GM04503 (cell line): ENCODE measurements at regions not wholly inside any gene's neighbourhood (a gene's known extent, or its start where the extent isn't known, plus 50 kb on each side); places are given as distances from the start of the nearest gene placed in this dataset.
"Not testable (repeated sequence)": the region's sequence is repeated elsewhere in the genome, so short reads cannot be mapped to it uniquely, and the experiment has no call there.

ENCODE experiments used
- DNase-seq: peaks from one replicate; pipeline ENCODE4 v3.0.0-alpha.2; 2012; ENCODE audit warnings: low read depth

DNA sequence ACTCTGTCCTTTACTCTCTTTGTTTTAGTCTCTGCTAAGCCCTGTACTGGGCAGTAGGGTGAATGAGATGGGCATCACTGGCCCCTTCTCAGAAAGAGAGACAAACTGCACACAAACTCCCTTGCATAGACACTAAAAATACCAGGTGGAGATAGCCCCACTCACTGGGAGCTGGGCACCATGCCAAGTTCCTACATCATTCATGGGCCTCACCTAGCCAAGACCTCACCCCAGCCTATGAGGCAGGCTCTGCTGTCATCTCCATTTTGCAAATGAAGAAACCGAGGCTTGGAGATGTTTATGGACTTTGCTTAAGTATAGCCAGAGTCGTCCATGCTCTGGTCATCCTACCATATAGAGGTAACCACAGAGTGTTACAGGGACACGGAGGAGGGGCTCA, 499.8 kb upstream of the CDH11 start:
- DNase-seq, result no peak

DNA sequence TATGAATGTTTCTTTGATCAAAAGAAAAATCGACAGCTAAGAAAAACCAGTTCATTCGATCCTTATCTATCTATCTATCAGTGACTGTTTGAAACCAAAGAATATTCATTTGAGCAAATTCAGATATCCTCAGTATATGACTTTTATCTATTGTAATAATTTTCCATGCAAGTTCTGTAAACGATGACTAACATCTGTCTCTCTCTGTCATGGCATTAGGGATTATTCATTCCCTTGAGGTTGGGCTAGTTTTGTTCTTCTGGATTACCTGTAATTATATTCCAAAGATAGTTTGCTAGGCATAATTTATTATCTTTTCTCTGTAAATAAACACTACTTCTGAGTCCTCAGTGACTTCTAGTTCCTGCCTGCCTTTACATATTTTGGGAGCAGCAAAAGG, 497.7 kb upstream of the CDH11 start:
- DNase-seq, result no peak

DNA sequence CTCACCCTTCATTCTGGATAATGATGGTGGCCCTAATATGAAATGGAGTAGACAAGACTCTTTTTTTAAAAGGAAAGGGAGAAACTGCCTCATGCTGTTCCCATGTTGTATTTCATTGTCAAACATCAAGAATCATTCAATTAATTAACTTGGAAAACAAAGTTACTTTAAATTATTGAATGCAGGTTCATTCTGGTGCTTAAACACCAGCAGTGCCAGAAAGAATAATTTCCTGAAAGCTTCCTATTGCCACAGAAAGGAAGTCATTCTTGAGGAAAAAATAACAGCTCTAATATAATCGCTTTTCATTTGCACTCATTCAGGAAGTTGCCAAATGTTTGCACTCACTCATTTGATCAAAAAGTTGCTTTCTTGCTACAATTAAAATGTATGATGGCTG, 497.1 kb upstream of the CDH11 start:
- no peak for DNase-seq

DNA sequence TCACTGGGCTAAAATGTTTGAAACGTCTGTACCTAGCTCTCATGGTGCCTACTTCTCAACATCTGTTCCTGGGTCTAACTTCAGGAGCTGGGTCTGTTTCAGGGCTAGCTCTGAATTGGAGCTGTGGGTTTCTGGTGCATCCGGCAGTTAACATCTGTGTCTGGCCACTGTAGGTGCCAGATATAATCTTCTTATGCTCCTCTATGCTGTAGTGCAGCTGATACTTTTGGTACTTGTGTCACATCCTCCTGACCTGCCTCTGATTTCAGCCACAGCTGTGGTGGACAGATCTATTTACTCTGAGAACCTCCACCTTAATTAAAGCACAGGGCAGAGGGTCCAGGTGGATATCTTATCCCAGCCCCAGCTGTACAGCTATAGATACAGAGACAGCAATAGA, 496.5 kb upstream of the CDH11 start:
- no peak for DNase-seq

DNA sequence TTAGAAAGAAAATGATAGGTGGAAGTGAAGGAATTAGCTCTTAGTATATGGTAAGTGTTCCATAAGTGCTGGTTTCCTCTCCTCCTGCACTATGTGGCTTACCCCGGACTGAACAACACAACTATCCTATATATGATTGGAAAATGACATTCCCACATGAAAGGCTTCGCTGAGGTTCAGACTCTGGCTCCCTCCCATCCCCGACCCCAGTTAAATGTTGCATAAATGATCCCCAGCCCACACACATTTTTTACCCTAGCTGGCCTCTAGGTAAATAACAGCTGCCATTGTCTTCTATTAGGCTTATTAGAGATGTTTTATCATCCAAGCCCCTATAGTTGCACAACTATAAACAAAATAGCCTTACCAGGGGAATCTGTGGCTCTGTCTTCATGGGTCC, 495.6 kb upstream of the CDH11 start:
- no peak for DNase-seq

DNA sequence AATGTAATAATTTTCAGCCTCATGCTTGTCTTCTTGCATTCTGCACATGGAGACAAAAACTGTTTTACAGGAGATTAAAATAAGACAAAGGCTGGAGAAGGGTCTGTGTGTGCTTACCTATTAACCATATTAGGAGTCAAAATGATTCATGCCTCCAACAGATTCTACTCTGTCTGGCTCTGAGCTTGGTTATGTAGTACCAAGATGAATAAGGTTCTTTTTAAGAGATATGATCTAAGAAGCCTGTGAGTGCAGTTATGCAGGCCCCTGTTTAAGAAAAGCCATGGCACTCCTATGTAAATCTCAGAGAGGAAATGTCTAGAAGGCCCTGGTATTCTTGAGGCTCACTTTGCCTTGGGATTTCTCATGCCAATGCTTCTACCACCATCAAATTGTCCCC, 486.6 kb upstream of the CDH11 start:
- no peak for DNase-seq

DNA sequence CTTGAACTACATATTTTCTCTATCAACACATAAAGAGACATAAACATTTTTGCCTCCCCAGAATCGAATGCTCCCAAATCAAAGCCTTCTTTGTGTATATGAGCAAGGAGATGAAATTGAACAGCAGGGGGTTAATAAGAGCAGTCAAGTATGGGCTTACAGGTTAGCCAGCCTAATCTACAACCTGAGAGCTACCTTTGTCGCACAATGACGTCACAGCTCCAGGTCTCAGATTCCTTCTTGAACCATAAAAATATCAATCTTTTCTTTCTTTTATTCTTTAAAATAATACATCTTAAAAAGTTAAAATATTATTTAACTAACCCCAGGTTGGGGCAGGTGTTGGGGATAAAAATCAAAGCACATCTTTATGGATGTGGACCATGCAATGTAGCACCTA, 482.9 kb upstream of the CDH11 start:
- no peak for DNase-seq

DNA sequence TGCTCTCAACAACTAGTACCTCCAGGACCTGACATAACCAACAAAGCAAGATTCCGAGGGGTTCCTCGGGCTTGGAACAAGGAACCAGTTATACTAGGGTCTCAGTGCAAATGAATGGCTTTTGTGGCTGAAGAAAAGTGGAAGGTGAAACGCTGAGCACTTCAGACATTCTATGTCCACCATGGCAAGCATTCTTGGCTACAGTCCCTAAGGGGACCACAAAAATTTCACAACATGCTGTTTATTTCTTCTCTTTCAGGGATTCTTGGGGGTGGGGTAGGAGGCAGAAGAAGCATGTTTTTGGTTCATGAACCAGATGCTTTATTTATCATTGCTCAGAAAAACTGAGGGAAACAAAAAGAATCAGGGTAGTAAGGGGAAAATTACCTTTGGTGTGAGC, 479.9 kb upstream of the CDH11 start:
- peak; percentile 25 for DNase-seq

DNA sequence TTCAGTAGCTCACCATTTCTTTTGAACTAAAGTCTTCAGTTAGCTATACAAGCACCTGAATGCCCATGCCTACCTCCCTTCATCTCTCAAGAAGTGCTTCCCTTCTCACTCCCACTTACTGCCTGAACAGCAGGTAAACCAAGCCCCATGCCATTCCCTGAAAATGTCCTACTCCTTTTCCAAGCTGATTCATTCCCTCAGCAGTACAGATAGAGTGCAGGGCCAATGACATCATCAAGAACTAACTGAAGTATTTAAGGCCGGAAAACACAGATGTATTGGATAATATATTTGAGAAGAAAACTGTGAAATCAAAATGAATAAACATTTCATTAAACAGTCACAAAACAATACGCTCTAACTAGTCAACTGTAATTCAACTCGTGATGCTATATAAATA, 478.8 kb upstream of the CDH11 start:
- DNase-seq, result peak; percentile 4

DNA sequence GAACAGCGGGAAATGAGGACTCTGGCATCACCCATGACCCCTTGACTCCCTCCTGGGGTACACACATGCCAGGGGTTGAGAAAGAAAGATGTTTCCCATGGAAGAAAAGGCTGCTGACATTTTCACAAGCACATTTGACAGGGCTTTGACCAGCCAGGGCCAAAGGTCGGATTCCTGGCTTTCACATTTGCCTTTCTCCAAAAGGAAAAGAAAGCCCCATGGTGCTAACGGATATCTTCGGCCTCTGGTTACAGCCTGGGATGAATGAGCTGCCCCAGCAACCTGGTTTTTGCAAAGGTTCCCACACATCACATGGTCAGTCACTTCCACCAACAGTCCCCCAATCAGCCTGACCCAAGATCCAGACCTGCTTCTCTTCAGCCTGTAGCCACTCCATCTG, 478.2 kb upstream of the CDH11 start:
- no peak for DNase-seq

DNA sequence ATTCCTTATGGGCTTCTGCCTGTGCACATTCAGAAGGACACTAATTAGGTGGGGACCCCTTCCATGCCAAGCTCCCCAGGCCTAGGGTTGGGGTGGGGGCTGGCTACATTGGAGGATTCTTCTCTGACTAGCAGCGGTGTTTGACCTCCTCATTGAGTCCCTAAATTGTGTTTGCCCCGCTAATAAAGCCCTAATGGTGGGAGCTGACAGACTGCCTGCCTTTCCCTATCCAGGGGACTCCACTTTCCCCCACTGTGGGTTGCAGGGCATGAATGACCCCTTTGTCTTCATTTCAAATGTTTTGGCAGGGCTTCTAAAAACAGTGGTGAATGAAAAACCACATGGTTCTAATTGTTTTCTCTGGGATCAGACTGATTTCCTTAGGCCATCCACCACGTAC, 476.8 kb upstream of the CDH11 start:
- no peak for DNase-seq

DNA sequence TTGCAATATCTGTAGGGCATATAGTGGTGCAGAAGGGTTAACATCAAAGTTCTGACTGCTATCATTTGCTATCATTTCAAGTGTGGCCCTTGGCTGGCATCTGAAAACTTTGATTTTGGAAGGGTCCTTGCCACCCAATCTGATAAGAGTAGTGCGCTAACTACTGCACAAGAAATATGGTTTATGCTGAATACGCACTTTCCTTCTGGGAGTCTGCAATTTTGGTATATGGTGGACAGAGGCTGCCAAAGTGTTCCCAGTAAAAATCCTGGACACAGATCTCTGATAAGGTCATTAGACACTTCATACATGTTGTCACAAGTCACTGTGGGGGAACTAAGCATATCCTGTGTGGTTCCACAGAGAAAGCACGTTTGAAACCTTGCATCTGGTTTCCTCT, 461.6 kb upstream of the CDH11 start:
- no peak for DNase-seq

DNA sequence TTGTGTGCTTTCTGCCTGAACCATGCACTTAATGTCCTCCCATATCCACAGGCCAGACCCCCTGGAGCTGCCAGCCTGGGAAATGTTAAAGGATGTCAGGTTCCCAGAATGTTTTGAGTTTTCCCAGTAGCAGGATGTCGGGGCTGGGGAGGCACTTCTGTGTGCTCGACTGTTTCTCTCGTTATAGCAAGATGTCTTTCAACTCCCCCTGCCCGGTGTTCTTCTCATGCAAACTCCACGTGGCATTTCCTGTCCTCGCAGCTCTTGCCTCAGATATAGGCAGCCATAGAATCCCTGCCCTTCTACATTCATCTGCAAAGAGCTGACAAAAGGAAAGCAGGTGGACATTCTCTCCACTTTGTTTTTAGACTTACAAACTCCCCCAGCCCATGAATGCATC, 457.2 kb upstream of the CDH11 start:
- DNase-seq, result no peak

DNA sequence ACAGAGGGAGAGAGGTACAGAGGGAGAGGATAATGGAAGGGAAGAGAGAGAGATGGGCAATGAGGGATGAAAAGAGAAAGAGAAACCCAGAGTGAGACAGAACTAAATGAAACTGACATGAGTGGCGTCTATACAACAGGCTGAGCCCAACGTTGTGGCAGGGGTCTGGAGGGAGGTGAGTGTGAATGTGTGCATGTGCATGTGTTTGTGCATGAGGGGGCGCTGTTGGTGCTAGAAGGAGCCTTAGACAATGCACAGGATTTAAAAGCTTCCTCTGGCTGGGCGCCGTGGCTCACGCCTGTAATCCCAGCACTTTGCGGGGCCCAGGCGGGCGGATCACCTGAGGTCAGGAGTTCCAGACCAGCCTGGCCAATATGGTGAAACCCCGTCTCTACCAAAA, 454.8 kb upstream of the CDH11 start:
- DNase-seq, result no peak

DNA sequence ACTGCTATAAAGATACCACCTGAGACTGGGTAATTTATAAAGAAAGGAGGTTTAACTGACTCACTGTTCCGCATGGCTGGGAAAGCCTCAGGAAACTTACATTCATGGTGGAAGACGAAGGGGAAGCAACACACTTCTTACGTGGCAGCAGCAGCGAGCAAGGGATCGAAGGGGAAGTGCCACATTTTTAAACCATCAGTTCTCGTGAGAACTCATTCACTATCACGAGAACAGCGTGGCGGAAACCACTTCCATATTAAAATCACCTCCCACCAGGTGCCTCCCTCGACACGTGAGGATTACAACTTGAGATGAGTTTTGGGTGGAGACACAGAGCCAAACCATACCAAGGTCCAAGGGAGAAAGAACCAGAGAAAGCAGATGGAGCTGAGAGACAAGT, 454.3 kb upstream of the CDH11 start:
- DNase-seq, result no peak

DNA sequence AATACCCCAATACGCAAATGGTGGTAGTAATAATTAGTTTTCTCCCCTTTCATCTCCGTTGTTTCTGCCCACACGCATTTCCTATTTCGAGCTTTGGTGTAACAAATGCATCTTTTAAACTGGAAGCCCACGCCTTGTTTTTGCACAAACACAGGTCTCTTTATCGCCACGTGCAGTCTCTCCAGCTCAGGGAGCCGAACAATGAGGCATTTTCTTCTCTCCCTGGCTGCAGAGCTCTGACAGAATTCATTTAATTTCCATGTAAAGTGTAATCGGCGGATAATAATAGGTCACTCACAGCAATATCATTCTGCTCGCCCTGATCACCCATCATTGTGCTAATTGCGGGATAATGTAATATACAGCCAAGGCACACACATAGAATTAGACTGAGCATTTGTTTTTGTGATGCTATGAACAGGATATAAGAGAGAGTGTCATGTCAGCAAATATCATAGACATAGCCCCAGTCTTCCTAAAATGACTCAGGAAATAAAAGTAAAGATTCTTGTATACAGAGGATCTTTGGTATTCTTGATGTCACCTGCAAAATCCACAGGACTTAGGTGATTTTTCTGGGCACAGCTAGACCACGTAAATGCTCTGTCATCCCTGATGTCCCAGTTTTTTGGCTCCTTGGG, 452.6 kb upstream of the CDH11 start:
- no peak for DNase-seq

DNA sequence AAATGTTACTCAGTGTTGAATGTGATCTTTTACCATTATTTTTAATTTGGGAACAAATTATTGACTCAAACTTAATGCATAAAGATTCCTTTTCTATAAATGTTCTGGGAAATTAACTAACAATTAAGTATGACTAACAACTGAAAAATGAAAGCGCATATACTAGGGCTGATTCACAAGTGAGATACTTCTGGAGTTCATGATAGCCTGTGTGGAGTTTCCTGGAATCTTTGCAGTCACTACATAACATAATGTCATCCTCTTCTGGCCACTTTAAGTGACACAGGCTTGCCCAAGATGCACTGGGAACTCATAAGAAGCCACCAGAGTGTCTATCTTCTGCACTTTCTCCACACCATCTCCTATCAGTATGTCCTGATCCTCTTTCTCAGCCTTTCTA, 450.3 kb upstream of the CDH11 start:
- DNase-seq, result peak; percentile 70

DNA sequence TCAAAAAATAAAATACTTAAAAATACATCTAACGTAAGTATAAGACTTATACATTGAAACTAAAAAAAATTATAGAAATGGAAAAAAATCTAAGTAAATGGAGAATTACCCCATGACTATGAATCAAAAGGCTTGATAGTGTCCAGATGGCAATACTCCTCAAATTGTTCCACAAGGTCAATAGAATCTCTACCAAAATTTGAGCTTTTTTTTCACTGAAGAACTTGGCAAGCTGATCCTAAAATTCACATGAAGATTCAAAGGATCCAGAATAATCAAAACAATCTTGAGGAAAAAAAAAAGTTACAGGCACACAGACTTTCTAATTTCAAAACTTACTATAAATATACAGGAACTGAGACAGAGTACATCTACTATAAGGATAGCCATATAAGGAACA, 448.4 kb upstream of the CDH11 start:
- no peak for DNase-seq

DNA sequence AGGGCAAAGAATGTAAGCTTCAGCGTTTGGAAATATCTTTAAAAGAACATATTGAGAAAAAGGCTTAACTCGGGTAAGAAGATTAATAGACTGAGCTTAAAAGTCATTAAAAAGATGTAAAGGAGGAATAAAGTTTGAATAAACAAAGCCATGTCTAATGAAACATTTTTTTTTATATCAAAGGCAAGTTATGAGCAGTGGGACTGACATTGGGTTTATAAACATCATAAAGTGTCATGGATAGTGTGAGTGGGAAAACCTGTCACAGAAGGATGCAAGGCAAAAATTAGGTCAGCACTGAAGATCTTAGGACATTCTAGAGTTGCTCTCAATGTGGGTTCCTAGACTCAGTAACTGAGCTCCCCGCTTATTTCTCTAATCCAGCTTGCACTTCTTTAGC, 438.0 kb upstream of the CDH11 start:
- no peak for DNase-seq

DNA sequence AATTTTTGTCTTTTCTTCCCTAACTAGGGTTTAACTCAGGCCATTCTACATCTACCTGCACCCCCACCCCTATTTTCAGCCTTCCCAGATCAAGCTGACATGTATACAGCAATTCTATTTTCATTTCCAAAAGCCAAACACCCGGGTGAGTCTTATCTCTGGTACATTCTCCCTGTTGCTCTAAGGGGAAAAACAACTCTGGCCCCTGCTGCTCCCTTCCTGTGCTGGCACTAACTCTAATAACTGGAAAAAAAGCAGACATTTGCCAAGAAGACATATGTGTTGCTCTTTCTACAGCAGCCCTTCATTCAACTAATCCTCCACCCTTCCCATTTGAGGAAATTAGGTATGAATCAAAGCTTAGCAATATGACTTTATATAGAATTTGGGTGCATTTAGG, 427.8 kb upstream of the CDH11 start:
- not testable (repeated sequence) for DNase-seq

DNA sequence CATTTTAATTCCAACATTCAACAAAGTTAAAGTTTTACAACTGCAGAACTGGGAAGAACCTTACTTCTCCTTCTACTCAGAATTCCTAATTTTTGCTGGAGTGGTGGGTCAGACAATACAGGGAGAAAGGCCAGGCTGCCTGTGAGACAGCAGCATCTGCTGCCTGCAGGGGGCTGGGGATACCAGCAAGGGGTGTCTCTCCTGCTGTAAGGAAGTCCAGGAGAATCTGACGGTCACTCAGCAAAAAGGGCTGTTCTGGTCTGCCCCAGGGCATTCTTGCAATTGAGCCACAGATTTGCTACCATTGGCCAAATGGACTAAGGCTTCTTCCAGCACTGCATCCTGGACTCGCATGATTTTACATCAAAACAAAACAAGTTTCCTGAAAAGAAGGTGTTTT, 426.6 kb upstream of the CDH11 start:
- no peak for DNase-seq

DNA sequence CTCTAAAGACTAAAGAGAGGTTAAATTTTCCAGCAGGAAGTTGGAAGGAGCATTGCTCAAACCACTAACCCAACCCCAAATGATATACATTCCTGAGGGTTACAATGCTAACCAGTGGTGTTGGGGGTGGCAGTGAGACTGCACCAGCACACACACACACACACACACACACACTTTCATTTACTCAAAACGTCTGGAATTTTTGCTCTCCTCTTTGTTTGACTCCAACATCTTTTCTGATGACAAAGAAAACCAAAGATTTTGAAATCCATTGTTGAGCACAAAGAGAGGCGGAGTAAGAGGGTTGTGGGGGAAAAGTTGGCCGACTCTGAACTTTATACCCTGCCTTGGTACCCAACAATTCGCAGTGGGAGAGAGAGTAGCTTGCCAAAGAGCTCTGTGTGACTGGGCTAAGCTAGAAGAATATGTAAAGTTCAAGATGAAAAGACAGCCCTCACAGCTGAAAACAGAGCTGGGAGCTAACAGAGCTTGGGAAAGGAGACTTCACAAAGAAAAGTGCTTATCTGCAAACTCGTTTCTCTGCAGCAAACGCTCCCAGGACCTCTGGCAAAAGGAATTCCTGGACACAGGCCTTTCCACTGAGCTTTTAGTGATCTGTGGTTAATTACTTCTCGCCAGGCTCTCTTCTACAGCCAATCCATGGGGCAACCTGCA, 426.0 kb upstream of the CDH11 start:
- DNase-seq, result peak; percentile 90

DNA sequence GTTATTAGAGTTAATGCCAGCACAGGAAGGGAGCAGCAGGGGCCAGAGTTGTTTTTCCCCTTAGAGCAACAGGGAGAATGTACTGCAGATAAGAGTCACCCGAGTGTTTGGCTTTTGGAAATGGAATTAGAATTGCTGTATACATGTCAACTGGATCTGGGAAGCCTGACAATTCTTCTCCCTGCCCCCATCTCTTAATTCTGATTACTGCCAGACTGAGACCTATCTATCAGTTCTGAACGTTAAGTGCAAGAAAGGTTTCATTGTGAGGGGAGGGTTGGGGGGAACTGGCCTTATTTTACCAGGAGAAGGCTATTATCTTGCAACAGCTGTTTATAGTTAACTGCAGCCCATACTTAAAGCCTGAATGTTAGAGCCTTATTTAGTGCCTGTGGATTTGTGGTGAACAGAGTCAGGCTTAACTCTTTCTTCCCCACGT, 424.5 kb upstream of the CDH11 start:
- DNase-seq, result peak; percentile 42

DNA sequence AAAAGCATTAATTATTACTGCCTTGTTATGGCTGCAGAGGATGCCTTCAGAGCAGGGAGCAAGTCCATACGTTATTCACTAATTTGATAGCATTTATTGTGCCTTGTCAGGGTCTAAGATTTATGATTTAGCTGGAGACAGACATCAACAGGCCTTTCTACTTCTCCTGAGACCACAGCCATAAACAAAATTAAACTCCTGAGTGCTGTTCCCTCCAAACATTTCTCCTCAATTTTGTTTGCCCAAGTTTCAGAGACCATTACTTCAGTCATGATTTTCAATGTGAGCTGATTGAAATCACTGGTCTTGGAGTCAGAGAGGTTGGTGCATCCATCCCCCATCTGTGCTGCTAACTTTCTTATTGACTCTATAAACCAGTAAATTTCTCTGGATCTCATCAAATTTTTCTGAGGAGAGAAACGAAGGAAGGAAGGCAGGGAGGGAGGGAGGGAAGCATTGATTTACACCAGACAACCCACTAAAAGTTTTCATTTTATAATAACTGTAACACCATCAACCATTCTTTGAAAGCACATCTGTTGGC, 423.6 kb upstream of the CDH11 start:
- no peak for DNase-seq
